Tibial nerve (tissue), 4 donors: ENCODE measurements at regions not wholly inside any gene's neighbourhood (a gene's known extent, or its start where the extent isn't known, plus 50 kb on each side); places are given as distances from the start of the nearest gene placed in this dataset.

Experiments used
- DNase-seq, 2 donors: peaks; one replicate each; pipeline ENCODE4 v3.0.0-alpha.2; 2019; ENCODE audit warnings: low spot score in 2 of 2
- H3K27ac ChIP-seq, 4 donors: fragments of 200-600 bp; sonication (generic) in 3 of 4; one replicate each; pipeline ENCODE4 v1.5.1; 2017 to 2019; ENCODE audit warnings: mild to moderate bottlenecking in 1 of 4
- H3K27me3 ChIP-seq, 2 donors: fragments of 200-600 bp; sonication (generic) in 1 of 2; one replicate each; pipeline versions ENCODE4 v1.5.1 to v1.6.0; 2017 to 2019
- H3K36me3 ChIP-seq, 3 donors: fragments of 200-600 bp; sonication (generic); one replicate each; pipeline ENCODE4 v1.5.1; 2018 to 2019
- H3K4me1 ChIP-seq, 4 donors: fragments of 200-600 bp; sonication (generic) in 3 of 4; one replicate each; pipeline ENCODE4 v1.5.1; 2017 to 2019
- H3K4me3 ChIP-seq, 4 donors: fragments of 200-600 bp; sonication (generic) in 3 of 4; one replicate each; pipeline ENCODE4 v1.5.1; 2017 to 2019; ENCODE audit warnings: mild to moderate bottlenecking in 1 of 4, moderate library complexity in 1 of 4
- H3K9me3 ChIP-seq, 4 donors: fragments of 200-600 bp; sonication (generic) in 3 of 4; one replicate each; pipeline ENCODE4 v1.5.1; 2017 to 2019
- EP300 ChIP-seq, 2 donors: sonication (generic); formaldehyde crosslinking; IDR thresholded peaks; one replicate each; pipeline ENCODE4 v1.6.1; 2017; ENCODE audit warnings: antibody characterized with exemption in 2 of 2, mild to moderate bottlenecking in 1 of 2
- POLR2A ChIP-seq, 2 donors: fragments of 450-650 bp; IDR thresholded peaks; one replicate each; pipeline ENCODE4 v1.6.1; 2017; ENCODE audit warnings: antibody characterized with exemption in 2 of 2, mild to moderate bottlenecking in 2 of 2, moderate library complexity in 2 of 2
- WGBS, 2 donors: methylation state at CpG; one replicate each; pipeline ENCODE4 v1.1.5; 2018; 5-methylcytosine and 5-hydroxymethylcytosine counted together
- TF ChIP-seq, protein P1 (sequence below), 5 experiments: fragments of 200-600 bp in 3 of 5; fragments of 450-650 bp in 2 of 5; sonication (generic) in 3 of 5; IDR thresholded peaks; one replicate each; pipeline ENCODE4 v1.5.1; 2016 to 2019; ENCODE audit warnings: antibody characterized with exemption in 5 of 5, mild to moderate bottlenecking in 3 of 5, moderate library complexity in 2 of 5

DNA sequence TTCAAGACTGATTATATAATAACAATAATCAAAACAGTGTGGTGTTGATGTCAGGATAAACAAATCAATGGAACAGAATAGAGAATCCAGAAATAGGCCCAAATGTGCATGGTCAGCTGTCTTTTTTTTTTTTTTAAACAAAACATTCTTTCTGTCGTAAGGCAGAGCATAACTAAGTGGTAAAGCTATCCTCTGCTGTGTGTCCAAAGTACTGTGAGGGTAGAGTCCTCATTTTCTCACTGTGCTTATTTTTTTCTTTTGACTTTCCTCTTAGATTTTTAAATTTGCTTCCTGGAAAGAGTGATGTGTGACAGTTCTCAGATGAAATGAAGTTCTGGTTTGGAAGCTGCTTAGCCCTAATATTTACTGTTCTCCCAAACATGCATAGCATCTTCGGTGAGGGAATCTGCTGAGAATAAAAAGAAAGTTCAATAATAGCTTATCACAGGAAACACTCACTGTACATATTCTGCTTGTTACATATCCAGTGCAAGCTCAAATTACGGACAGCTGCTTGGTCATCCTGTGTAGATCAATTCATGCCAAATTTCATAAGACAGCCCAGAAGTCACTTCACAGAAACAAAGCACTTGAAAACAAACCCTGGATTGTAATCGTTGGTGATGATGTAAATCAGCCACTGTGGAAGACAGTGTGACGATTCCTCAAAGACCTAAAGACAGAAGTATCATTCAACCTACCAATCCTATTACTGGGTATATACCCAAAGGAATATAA, 423.9 kb downstream of the NEBL start:
- Histone ChIP-seq H3K27me3 (no peaks in the 10 kb centered on the region), H3K27ac (peak overlapping the region in 1 of 4 donors; percentile 9), H3K4me1 (no peaks in the 10 kb centered on the region), H3K36me3 (no peaks in the 10 kb centered on the region), H3K4me3 (no peak overlapping the region), H3K9me3 (no peaks in the 10 kb centered on the region)
- 23 to 26% methylated on average over 5 of the region's 5 CpGs for WGBS, 2 donors
- no peak for DNase-seq
- TF ChIP-seq EP300 (IDR thresholded peaks at IDR 0.05) (no peak), POLR2A (IDR thresholded peaks at IDR 0.05) (no peak)
- TF ChIP-seq, protein P1, sequence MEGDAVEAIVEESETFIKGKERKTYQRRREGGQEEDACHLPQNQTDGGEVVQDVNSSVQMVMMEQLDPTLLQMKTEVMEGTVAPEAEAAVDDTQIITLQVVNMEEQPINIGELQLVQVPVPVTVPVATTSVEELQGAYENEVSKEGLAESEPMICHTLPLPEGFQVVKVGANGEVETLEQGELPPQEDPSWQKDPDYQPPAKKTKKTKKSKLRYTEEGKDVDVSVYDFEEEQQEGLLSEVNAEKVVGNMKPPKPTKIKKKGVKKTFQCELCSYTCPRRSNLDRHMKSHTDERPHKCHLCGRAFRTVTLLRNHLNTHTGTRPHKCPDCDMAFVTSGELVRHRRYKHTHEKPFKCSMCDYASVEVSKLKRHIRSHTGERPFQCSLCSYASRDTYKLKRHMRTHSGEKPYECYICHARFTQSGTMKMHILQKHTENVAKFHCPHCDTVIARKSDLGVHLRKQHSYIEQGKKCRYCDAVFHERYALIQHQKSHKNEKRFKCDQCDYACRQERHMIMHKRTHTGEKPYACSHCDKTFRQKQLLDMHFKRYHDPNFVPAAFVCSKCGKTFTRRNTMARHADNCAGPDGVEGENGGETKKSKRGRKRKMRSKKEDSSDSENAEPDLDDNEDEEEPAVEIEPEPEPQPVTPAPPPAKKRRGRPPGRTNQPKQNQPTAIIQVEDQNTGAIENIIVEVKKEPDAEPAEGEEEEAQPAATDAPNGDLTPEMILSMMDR (IDR thresholded peaks at IDR 0.05) = no peak

DNA sequence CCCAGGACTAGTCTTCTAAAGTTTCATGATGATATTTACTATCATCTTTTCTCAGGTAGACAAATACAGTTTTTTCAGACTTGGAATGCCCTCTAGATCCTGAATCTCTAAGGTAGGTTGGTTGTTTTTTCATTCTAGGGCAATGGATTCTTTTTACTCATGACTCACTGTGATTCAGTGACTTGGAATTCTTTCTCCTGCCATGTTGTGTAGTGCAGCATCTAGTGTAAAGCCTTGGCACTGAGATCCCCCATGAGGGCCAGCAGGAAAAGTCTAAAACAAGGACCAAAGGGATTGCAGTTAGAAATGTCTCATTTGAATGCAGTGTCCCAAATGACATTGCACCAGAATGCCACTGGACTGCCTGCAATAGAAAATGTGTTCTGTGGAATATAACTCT, 430.4 kb downstream of the NEBL start:
- no peaks in the 10 kb centered on the region for H3K36me3 ChIP-seq
- H3K27me3 ChIP-seq = no peaks in the 10 kb centered on the region
- H3K9me3 ChIP-seq = peaks cover 0 to 6% (median 0%) of the 10 kb centered on the region in 4 donors
- no peak overlapping the region for H3K4me3 ChIP-seq
- TF ChIP-seq POLR2A (IDR thresholded peaks at IDR 0.05) (no peak), EP300 (IDR thresholded peaks at IDR 0.05) (no peak)
- TF ChIP-seq, protein P1 (IDR thresholded peaks at IDR 0.05) = no peak
- no peak overlapping the region for H3K27ac ChIP-seq
- DNase-seq = no peak
- H3K4me1 ChIP-seq = no peaks in the 10 kb centered on the region

DNA sequence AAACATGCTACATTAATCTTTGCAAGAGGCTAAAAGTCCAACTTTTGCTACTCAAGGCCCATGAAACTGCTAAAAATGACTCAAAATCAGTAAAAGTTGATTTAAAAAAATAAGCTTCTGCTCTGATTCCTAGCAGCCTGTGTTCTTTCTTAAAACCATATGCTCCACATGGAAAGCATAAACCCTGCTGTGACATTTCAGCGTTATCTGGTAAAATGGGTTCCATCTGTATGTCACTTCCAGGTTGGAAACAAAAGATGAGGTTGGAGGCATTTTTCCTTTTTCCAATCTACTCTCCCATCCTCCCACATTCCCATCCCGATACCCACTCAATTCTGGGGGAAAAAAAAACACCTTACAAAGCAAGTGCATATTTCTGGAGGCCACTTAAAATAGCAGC, 439.5 kb downstream of the NEBL start:
- H3K27me3 ChIP-seq = no peaks in the 10 kb centered on the region
- no peak overlapping the region for H3K4me3 ChIP-seq
- no peaks in the 10 kb centered on the region for H3K9me3 ChIP-seq
- no peak for TF ChIP-seq POLR2A (IDR thresholded peaks at IDR 0.05)
- no peak for TF ChIP-seq EP300 (IDR thresholded peaks at IDR 0.05)
- TF ChIP-seq, protein P1 (IDR thresholded peaks at IDR 0.05) = no peak
- no peaks in the 10 kb centered on the region for H3K4me1 ChIP-seq
- 55 to 65% methylated on average over 2 of the region's 2 CpGs for WGBS, 2 donors
- no peak overlapping the region for H3K27ac ChIP-seq
- no peaks in the 10 kb centered on the region for H3K36me3 ChIP-seq
- no peak for DNase-seq

DNA sequence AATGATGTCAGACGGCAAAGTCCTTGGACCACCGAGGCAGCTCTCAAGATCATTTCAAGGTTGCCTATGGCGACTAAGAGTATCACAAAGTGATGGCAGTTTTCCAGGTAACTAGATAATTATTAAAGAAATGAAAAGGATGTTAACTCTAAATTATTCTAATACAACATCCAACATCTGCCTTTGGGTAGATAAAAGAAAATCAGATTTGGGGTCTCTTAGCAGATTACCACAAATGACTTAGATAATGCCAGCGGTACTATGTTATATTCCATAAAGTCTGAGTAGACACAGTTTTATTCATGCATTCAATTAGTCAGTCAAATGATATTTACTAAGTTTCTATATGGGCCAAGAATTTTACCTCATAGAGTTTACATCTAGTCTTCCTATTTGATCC, 441.3 kb downstream of the NEBL start:
- Histone ChIP-seq H3K27ac (no peak overlapping the region), H3K27me3 (no peaks in the 10 kb centered on the region), H3K4me3 (no peak overlapping the region), H3K4me1 (no peaks in the 10 kb centered on the region), H3K36me3 (no peaks in the 10 kb centered on the region), H3K9me3 (no peaks in the 10 kb centered on the region)
- TF ChIP-seq, protein P1 (IDR thresholded peaks at IDR 0.05) = no peak
- TF ChIP-seq EP300 (IDR thresholded peaks at IDR 0.05) = no peak
- TF ChIP-seq POLR2A (IDR thresholded peaks at IDR 0.05) = no peak
- no peak for DNase-seq
- 61 to 73% methylated on average over 4 of the region's 4 CpGs for WGBS, 2 donors

DNA sequence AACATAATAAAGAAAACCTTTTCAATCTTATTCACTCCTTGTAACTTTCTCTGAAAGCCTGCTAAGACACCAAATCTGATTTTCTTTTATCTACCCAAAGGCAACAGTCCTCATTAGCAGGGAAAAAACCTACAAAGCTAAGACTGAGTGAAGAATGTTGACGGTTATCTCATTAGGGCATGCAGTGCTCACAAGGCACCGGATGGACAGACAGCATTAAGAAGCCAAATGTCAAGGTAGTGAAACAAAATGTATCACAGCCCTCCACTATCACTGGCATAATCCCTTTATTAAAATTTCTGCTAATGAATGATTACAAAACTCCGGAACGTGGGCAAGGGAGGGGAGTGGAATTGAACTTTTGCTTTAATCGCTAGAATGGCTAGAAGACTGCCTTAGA, 442.8 kb downstream of the NEBL start:
- no peaks in the 10 kb centered on the region for H3K27me3 ChIP-seq
- WGBS, 2 donors = 78 to 82% methylated on average over 5 of the region's 5 CpGs

More for the DNA sequence above, 442.8 kb downstream of the NEBL start:
- no peaks in the 10 kb centered on the region for H3K9me3 ChIP-seq
- no peak overlapping the region for H3K27ac ChIP-seq
- no peak overlapping the region for H3K4me3 ChIP-seq
- no peaks in the 10 kb centered on the region for H3K36me3 ChIP-seq
- TF ChIP-seq POLR2A (IDR thresholded peaks at IDR 0.05) = no peak
- no peak for TF ChIP-seq EP300 (IDR thresholded peaks at IDR 0.05)
- TF ChIP-seq, protein P1 (IDR thresholded peaks at IDR 0.05) = no peak
- H3K4me1 ChIP-seq = no peaks in the 10 kb centered on the region
- no peak for DNase-seq
